Lower leg skin (tissue), 4 donors: ENCODE measurements at regions not wholly inside any gene's neighbourhood (a gene's known extent, or its start where the extent isn't known, plus 50 kb on each side); places are given as distances from the start of the nearest gene placed in this dataset.

Experiments
- DNase-seq, 2 donors: peaks; one replicate each; pipeline ENCODE4 v3.0.0-alpha.2; 2019; ENCODE audit warnings: low spot score in 2 of 2
- H3K4me3 ChIP-seq: fragments of 200-600 bp; sonication (generic); 2 replicates; pipeline ENCODE4 v1.5.1; 2017; ENCODE audit warnings: mild to moderate bottlenecking, low read depth; ENCODE audit not compliant: poor library complexity, severe bottlenecking
- CTCF ChIP-seq, 3 donors: fragments of 450-650 bp; IDR thresholded peaks; one replicate each; pipeline ENCODE4 v1.5.1; 2016; ENCODE audit warnings: antibody characterized with exemption in 3 of 3, mild to moderate bottlenecking in 3 of 3, moderate library complexity in 2 of 3
- POLR2A ChIP-seq, 2 donors: fragments of 450-650 bp; IDR thresholded peaks; one replicate each; pipeline ENCODE4 v1.6.1; 2016 to 2017; ENCODE audit warnings: antibody characterized with exemption in 2 of 2, mild to moderate bottlenecking in 1 of 2, moderate library complexity in 1 of 2
- WGBS, 2 donors: methylation state at CpG; one replicate each; pipeline ENCODE4 v1.1.5; 2018; 5-methylcytosine and 5-hydroxymethylcytosine counted together
- intact Hi-C: fragments of 100-400 bp; cut with DNase I; formaldehyde crosslinking; loops from one replicate; pipeline ENCODE4 v1.15.0; 2023; ENCODE audit warnings: low total_unique reads

- intact Hi-C loops: no loop called here
- no peak for TF ChIP-seq POLR2A (IDR thresholded peaks at IDR 0.05)
- no peak for TF ChIP-seq CTCF (IDR thresholded peaks at IDR 0.05)
- no peak overlapping the region for H3K4me3 ChIP-seq
- WGBS, 2 donors: 80 to 87% methylated on average over 2 of the region's 2 CpGs
- DNase-seq: no peak
These were observed 460.4 kb upstream of the HS3ST1 start for GRCh38 chr4:11889099-11889498.

- TF ChIP-seq POLR2A (IDR thresholded peaks at IDR 0.05): no peak
- intact Hi-C loops: no loop called here
These were observed 453.3 kb upstream of the HS3ST1 start for GRCh38 chr4:11881947-11882346.

GRCh38 chr4:11881364-11881763 is 452.7 kb upstream of the HS3ST1 start:
- TF ChIP-seq CTCF (IDR thresholded peaks at IDR 0.05) (no peak), POLR2A (IDR thresholded peaks at IDR 0.05) (no peak)
- H3K4me3 ChIP-seq: no peak overlapping the region
- DNase-seq: no peak
- intact Hi-C loops: no loop called here

More at GRCh38 chr4:11881947-11882346, 453.3 kb upstream of the HS3ST1 start:
- no peak overlapping the region for H3K4me3 ChIP-seq
- no peak for DNase-seq

GRCh38 chr4:11878241-11878640 is 449.5 kb upstream of the HS3ST1 start:
- no peak overlapping the region for H3K4me3 ChIP-seq
- WGBS, 2 donors: 57 to 58% methylated on average over 3 of the region's 3 CpGs
- intact Hi-C loops: no loop called here
- DNase-seq: no peak
- TF ChIP-seq CTCF (IDR thresholded peaks at IDR 0.05): no peak
- no peak for TF ChIP-seq POLR2A (IDR thresholded peaks at IDR 0.05)

GRCh38 chr4:11876104-11876503 is 447.4 kb upstream of the HS3ST1 start:
- no peak for DNase-seq
- intact Hi-C loops: no loop called here
- TF ChIP-seq CTCF (IDR thresholded peaks at IDR 0.05) (no peak), POLR2A (IDR thresholded peaks at IDR 0.05) (no peak)
- H3K4me3 ChIP-seq: no peak overlapping the region

GRCh38 chr4:11869191-11869870 is 440.6 kb upstream of the HS3ST1 start:
- H3K4me3 ChIP-seq: no peak overlapping the region
- 58 to 64% methylated on average over 6 of the region's 6 CpGs for WGBS, 2 donors
- DNase-seq: no peak
- TF ChIP-seq POLR2A (IDR thresholded peaks at IDR 0.05) (no peak), CTCF (IDR thresholded peaks at IDR 0.05) (no peak)
- intact Hi-C loops: no loop called here
